ENCODE measurements at regions not wholly inside any gene's neighbourhood (a gene's known extent, or its start where the extent isn't known, plus 50 kb on each side); places are given as distances from the start of the nearest gene placed in this dataset.

DNA sequence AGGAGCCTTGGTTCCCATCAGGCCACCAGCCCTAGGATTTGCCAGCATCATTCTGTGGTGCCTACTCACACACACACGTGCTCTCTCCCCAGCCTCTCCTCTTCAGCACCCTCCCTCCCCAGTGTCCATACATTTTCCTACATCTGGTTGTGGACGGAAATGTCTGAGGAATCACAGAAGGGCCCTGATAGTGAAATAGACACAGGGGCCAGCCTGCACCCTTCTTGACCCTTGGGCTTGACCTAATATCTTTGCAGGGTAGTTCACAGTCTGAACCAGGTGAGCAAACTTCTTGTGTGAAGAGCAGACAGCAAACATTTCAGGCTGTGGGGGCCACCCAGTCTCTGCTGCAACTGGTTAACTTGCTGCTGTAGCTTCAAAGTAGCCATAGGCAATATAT is 108.5 kb upstream of the NXT1 start:
- in situ Hi-C loops (cut with HindIII; ENCODE audit: low pct_unique_long_range_greater_than_20kb, low sequenced_read_pairs), result no loop called here
- DNase-seq (ENCODE audit: low read depth, low spot score), result no peak

DNA sequence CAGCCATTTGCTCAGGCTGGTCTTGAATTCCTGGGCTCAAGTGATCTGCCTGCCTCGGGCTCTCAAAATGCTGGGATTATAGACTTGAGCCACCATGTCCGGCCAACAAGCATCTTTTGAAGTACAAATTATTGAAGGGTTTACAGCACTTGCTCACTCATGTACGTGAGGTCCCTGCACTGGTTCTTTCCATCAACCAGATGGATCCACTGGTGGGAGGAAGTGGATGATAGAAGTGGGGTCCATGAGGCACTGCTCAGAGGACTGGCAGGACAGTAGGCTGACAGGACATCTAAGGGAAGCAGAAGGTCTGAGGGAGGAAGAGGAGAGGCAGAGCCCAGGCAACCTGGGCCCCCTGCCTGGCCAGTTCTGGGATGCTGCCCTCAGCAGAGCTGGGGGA is 109.2 kb upstream of the NXT1 start:
- DNase-seq (ENCODE audit: low read depth, low spot score), result no peak
- in situ Hi-C loops (cut with HindIII; ENCODE audit: low pct_unique_long_range_greater_than_20kb, low sequenced_read_pairs), result no loop called here

DNA sequence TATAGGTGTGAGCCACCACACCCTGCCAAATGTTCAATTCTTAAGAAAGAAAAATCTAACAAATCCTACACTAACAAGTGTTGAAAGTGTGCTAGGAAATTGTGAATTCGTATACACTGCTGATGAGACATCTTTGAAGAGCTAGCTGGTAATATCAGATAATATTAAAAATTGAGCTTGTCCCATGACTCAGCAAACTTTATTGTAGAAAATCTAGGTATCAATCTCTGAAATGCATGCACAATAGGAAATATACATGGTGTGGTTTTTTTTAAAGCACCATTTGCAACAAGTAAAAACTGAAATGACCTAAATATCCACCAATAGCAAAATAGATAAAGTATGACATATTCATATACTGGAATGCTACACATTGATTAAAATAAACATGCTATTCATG is 110.1 kb upstream of the NXT1 start:
- no peak for DNase-seq (ENCODE audit: low read depth, low spot score)

DNA sequence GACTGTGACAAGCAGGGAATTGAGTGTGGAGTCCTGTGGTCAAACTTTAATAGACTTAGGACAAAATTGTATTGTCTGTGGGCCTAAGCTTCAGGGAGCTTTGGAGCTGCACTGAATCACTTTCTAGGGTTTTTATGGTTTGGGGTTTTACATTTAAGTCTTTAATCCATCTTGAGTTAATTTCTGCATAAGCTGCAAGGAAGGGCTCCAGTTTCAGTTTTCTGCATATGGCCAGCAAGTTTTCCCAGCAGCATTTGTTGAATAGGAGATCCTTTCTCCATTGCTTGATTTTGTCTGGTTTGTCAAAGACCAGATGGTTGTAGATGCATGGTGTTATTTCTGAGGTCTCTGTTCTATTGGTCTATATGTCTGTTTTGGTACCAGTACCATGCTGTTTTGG is 113.4 kb upstream of the NXT1 start:
- in situ Hi-C loops (cut with HindIII; ENCODE audit: low pct_unique_long_range_greater_than_20kb, low sequenced_read_pairs), result no loop called here
- DNase-seq (ENCODE audit: low read depth, low spot score), result no peak

More for the DNA sequence above, 110.1 kb upstream of the NXT1 start:
- in situ Hi-C loops (cut with HindIII; ENCODE audit: low pct_unique_long_range_greater_than_20kb, low sequenced_read_pairs), result no loop called here

GRCh38 chr20:23235173-23236027 is 115.2 kb upstream of the NXT1 start:
- in situ Hi-C loops (cut with HindIII; ENCODE audit: low pct_unique_long_range_greater_than_20kb, low sequenced_read_pairs), result no loop called here
- DNase-seq (ENCODE audit: low read depth, low spot score), result peak; percentile 71

- DNase-seq (ENCODE audit: low read depth, low spot score), result no peak
- in situ Hi-C loops (cut with HindIII; ENCODE audit: low pct_unique_long_range_greater_than_20kb, low sequenced_read_pairs), result no loop called here
Measured at GRCh38 chr20:23234311-23235078, 116.1 kb upstream of the NXT1 start.

GRCh38 chr20:23233341-23233740 is 117.2 kb upstream of the NXT1 start:
- in situ Hi-C loops (cut with HindIII; ENCODE audit: low pct_unique_long_range_greater_than_20kb, low sequenced_read_pairs), result no loop called here
- DNase-seq (ENCODE audit: low read depth, low spot score), result no peak

DNA sequence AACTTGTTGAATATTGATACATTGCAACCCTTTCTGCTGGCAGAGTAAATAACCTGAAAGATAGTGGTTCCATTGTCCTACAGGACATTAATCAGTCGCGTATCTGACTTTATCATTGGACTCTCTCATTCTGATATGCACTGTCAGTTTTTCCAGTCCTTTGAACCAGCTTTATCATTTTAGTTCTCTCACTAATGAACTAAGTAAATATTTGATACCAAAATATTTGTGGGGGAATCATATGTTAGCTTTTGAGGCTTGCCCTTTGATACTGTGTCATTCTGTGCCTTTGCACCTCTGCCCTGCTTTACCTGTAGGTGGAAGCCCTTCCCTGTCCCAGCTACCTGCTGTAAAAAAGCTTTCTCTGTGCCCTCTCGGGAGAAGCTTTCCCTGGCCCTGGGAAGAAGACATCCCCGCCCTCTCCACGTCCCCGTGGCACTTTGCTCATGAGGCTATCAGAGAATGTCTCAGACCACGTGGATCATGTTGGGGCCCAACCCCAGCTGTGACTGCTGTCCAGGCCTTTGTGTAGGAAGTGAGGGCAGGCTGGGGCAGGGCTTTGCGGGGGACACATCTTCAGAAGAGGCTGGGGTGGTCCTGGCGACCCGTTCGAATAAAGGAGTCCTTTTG is 117.8 kb upstream of the NXT1 start:
- DNase-seq (ENCODE audit: low read depth, low spot score), result no peak
- in situ Hi-C loops (cut with HindIII; ENCODE audit: low pct_unique_long_range_greater_than_20kb, low sequenced_read_pairs), result no loop called here

- no peak for DNase-seq (ENCODE audit: low read depth, low spot score)
- in situ Hi-C loops (cut with HindIII; ENCODE audit: low pct_unique_long_range_greater_than_20kb, low sequenced_read_pairs), result no loop called here
Measured at GRCh38 chr20:23232219-23232581, 118.4 kb upstream of the NXT1 start.

GRCh38 chr20:23231561-23232218 is 118.9 kb upstream of the NXT1 start:
- DNase-seq (ENCODE audit: low read depth, low spot score), result no peak
- in situ Hi-C loops (cut with HindIII; ENCODE audit: low pct_unique_long_range_greater_than_20kb, low sequenced_read_pairs), result no loop called here

DNA sequence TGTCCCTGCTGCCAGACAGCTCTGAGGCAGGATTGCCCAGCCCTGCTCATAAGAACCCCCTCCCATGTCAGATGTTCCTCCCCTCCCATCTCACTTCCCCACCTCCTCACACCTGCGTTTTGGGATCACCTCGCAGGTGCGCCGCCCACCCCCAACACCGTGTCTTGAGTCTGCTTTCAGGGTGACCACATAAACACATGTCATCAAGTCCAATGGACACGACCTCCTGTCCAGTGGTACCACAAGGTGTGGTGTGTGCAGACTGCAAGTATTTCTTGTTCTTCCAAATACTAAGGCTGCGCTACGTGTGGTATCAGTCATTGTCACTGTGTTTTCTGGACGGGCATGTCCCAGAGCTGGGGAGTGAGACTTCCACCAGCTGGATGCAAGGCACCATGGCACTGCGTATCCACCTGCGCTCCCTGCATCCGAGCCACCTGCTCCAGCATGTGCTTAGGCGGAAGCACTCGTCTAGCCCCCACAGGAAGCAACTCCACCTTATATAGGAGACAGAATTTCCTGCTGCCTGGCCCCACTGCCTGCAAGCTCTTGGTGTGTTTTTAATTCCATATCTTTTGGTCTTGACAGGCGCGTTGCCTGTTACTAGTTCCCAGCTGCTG is 119.7 kb upstream of the NXT1 start:
- in situ Hi-C loops (cut with HindIII; ENCODE audit: low pct_unique_long_range_greater_than_20kb, low sequenced_read_pairs), result no loop called here

DNA sequence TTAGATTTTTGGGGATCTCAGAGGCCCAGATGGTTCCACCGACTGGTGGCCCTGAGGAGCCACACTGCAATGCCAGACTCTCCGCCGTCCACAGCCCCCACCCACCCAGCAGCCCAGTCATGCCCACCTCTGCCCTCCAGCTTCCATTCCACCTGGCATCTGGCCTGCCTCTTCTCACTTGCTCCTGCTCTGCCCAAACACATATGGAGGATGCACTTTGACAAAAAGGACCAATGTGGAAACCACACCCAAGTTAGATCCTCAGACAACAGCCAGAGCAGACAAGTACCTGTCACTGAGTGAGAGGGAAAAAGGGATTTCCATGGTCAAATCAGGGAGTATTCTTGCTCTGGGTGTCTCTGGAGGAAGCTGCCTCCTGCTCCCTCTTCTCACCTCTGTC is 120.6 kb upstream of the NXT1 start:
- in situ Hi-C loops (cut with HindIII; ENCODE audit: low pct_unique_long_range_greater_than_20kb, low sequenced_read_pairs), result no loop called here
- DNase-seq (ENCODE audit: low read depth, low spot score), result no peak

More for the DNA sequence above, 119.7 kb upstream of the NXT1 start:
- no peak for DNase-seq (ENCODE audit: low read depth, low spot score)

- in situ Hi-C loops (cut with HindIII; ENCODE audit: low pct_unique_long_range_greater_than_20kb, low sequenced_read_pairs), result no loop called here
- DNase-seq (ENCODE audit: low read depth, low spot score), result no peak
Measured at GRCh38 chr20:23228912-23229311, 121.7 kb upstream of the NXT1 start.

DNA sequence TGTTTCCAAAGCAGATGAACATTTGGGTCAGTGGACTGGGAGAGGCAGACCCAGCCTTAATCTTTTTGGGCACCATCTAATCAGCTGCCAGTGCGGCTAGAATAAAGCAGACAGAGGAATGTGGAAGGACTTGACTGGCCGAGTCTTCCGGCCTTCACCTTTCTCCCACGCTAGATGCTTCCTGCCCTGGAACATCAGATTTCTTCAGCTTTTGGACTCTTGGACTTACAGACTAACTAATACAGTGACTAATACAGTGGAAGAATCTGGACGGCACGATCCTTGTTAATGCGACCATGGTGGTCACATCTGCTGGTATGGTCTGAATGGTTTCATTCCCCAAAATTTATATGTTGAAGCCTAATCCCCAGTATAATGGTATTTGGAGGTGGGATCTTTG is 122.6 kb upstream of the NXT1 start:
- in situ Hi-C loops (cut with HindIII; ENCODE audit: low pct_unique_long_range_greater_than_20kb, low sequenced_read_pairs), result no loop called here
- no peak for DNase-seq (ENCODE audit: low read depth, low spot score)

DNA sequence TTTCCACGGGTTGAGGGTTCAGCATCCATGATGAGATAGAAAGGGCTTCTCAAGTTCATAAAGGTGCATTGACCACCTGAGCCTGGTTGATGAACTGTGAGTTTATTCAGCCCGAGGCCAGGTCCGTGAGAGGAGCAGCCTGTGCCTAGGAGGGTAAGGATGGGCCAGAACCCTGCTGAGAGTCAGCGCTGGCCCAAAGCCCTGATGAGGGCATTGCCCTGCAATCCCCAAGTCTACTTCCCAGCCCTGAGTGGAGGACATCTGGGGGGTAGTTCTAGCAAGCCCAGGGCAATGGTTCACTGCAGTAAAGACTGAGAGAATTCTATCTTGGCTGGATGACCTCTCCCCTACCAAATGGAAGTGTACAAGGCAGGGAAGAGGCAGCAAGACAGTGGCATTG is 123.3 kb upstream of the NXT1 start:
- no peak for DNase-seq (ENCODE audit: low read depth, low spot score)
- in situ Hi-C loops (cut with HindIII; ENCODE audit: low pct_unique_long_range_greater_than_20kb, low sequenced_read_pairs), result no loop called here

DNA sequence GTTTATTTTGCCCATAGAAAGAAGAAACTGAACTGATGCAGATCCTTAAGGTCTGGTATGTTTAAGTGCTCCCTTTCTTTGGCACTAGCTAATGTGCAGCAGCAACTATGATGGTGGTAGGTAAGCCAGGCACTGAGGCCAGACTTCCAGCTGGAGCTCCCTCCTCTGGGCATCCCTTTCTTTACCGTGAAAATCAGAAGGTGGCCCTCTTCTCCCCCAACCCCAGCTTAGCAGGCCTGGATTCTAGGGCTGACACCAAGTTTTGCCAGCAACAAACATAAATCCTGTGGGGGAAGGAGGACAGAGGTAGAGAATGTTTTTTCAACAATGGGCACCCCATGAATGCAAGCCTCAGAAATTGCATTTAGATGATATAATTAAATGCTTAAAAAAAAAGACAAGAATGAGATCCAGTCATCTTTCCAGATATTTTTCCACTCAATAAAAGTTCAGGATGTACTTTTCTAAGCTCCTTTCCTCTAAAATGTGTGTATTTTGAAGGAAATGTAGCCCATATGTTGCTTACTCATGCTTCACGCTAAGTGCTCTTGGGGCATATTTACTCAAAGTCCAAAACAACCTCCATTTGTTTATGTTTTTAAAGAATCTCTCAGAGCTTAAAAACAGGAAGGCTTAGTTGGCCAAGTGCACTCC is 123.9 kb upstream of the NXT1 start:
- DNase-seq (ENCODE audit: low read depth, low spot score), result no peak
- in situ Hi-C loops (cut with HindIII; ENCODE audit: low pct_unique_long_range_greater_than_20kb, low sequenced_read_pairs), result no loop called here

DNA sequence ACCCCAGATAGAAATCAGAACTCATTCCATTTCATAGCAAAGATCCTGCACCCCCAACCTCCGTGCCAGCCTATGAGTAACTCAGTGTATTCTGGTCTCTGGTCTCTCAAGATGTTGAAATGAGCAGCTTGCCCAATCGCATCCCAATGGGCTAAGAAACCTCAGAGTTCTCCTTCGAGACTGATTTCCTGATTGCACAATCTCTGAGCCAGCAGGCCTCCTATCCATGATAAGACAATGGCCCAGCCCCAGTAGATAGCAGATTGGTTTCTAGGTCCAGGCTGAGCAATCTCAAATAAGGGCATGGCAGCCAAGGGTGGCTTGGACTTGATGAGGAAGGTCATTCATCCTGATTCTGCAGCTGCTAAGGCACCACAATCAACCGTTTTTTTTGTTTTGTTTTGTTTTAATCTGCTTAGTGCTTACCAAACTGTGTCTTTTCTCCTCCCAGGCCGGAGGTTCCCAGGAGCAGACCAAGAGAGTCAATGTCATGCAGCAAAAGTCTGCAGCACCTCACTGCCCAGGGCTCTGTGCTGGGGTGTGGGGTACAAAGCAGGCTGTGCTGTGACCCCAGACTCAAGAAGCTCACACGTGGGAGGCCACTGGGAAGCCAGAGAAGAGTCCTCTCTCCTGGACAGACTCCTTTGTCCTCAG is 125.1 kb upstream of the NXT1 start:
- no peak for DNase-seq (ENCODE audit: low read depth, low spot score)
- in situ Hi-C loops (cut with HindIII; ENCODE audit: low pct_unique_long_range_greater_than_20kb, low sequenced_read_pairs), result no loop called here
